Sigmoid colon (tissue), 6 donors: ENCODE measurements at regions not wholly inside any gene's neighbourhood (a gene's known extent, or its start where the extent isn't known, plus 50 kb on each side); places are given as distances from the start of the nearest gene placed in this dataset.
"Not testable (repeated sequence)": the region's sequence is repeated elsewhere in the genome, so short reads cannot be mapped to it uniquely, and the experiment has no call there.

Experiments
- DNase-seq: peaks from one replicate; pipeline ENCODE4 v3.0.0-alpha.2; 2019
- H3K27ac ChIP-seq, 4 donors: fragments of 200-600 bp; sonication (generic); one replicate each; pipeline ENCODE4 v1.5.1; 2016 to 2019; ENCODE audit warnings: mild to moderate bottlenecking in 1 of 4
- H3K27me3 ChIP-seq, 3 donors: fragments of 200-600 bp; sonication (generic); one replicate each; pipeline ENCODE4 v1.5.1; 2019; ENCODE audit warnings: mild to moderate bottlenecking in 1 of 3
- H3K36me3 ChIP-seq, 4 donors: fragments of 200-600 bp; sonication (generic); one replicate each; pipeline ENCODE4 v1.5.1; 2016 to 2019
- H3K4me1 ChIP-seq, 4 donors: fragments of 200-600 bp; sonication (generic); one replicate each; pipeline ENCODE4 v1.5.1; 2017 to 2019
- H3K4me3 ChIP-seq, 4 donors: fragments of 200-600 bp; sonication (generic); one replicate each; pipeline ENCODE4 v1.5.1; 2017 to 2019; ENCODE audit warnings: mild to moderate bottlenecking in 2 of 4, moderate library complexity in 1 of 4
- H3K9me3 ChIP-seq, 4 donors: fragments of 200-600 bp in 3 of 4; sonication (generic) in 3 of 4; one replicate each; pipeline versions ENCODE4 v1.5.1 to v1.6.1; 2013 to 2019
- EP300 ChIP-seq, 4 donors: sonication (generic); formaldehyde crosslinking; IDR thresholded peaks; one replicate each; pipeline ENCODE4 v1.6.1; 2017; ENCODE audit warnings: antibody characterized with exemption in 4 of 4
- POLR2A ChIP-seq, 2 donors: fragments of 450-650 bp; IDR thresholded peaks; one replicate each; pipeline ENCODE4 v1.6.1; 2016; ENCODE audit warnings: antibody characterized with exemption in 2 of 2, mild to moderate bottlenecking in 2 of 2, moderate library complexity in 2 of 2
- POLR2AphosphoS5 ChIP-seq, 4 donors: sonication (generic); formaldehyde crosslinking; IDR thresholded peaks; one replicate each; pipeline ENCODE4 v1.6.1; 2017; ENCODE audit warnings: antibody characterized with exemption in 4 of 4
- WGBS, 2 donors: extraction: QIAGEN DNeasy Blood & Tissue Kit; methylation state at CpG; one replicate each; pipeline ENCODE4 v1.1.7; 2013; 5-methylcytosine and 5-hydroxymethylcytosine counted together
- intact Hi-C: fragments of 100-400 bp; cut with DNase I; formaldehyde crosslinking; loops from one replicate; pipeline ENCODE4 v1.15.1; 2023
- TF ChIP-seq, protein P1 (sequence below), 4 experiments: fragments of 450-650 bp in 3 of 4; fragments of 200-600 bp in 1 of 4; IDR thresholded peaks; one replicate each; pipeline ENCODE4 v1.5.1; 2016 to 2019; ENCODE audit warnings: antibody characterized with exemption in 4 of 4, mild to moderate bottlenecking in 3 of 4, moderate library complexity in 2 of 4
- donor health status: healthy with polysubstance abuse.
- donor health status: healthy.

DNA sequence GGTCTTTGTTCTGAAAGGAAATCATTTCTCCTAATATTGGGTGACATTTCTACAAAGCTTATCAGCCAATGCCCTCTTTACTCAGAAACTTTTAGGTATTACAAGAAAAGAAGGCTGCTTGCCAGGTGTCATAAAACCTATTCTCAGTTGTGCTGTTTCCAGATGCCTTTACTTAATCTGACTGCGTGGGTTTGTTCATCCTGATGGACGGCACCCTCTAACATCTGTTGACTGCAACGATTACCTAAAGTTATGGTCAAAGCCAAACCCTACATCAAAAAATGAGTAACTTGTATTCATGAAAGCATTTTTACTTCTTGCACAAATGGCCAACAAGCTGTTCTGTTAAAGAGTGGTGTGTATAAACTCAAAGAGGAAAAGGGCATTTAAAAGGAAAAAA, 207.7 kb upstream of the PDZRN3 start:
- WGBS, 2 donors: 12 to 66% methylated on average over 3 of the region's 3 CpGs
- peaks cover 0 to 7% (median 0%) of the 10 kb centered on the region in 4 donors for H3K9me3 ChIP-seq
- H3K36me3 ChIP-seq: no peaks in the 10 kb centered on the region
- DNase-seq: no peak
- H3K4me1 ChIP-seq: peaks cover 0 to 24% (median 18%) of the 10 kb centered on the region in 4 donors
- no peaks in the 10 kb centered on the region for H3K27me3 ChIP-seq
- intact Hi-C loops: no loop called here
- H3K4me3 ChIP-seq: no peak overlapping the region
- no peak overlapping the region for H3K27ac ChIP-seq
- TF ChIP-seq EP300 (IDR thresholded peaks at IDR 0.05) (no peak), POLR2AphosphoS5 (IDR thresholded peaks at IDR 0.05) (no peak), POLR2A (IDR thresholded peaks at IDR 0.05) (no peak)
- TF ChIP-seq, protein P1, sequence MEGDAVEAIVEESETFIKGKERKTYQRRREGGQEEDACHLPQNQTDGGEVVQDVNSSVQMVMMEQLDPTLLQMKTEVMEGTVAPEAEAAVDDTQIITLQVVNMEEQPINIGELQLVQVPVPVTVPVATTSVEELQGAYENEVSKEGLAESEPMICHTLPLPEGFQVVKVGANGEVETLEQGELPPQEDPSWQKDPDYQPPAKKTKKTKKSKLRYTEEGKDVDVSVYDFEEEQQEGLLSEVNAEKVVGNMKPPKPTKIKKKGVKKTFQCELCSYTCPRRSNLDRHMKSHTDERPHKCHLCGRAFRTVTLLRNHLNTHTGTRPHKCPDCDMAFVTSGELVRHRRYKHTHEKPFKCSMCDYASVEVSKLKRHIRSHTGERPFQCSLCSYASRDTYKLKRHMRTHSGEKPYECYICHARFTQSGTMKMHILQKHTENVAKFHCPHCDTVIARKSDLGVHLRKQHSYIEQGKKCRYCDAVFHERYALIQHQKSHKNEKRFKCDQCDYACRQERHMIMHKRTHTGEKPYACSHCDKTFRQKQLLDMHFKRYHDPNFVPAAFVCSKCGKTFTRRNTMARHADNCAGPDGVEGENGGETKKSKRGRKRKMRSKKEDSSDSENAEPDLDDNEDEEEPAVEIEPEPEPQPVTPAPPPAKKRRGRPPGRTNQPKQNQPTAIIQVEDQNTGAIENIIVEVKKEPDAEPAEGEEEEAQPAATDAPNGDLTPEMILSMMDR (IDR thresholded peaks at IDR 0.05): no peak

DNA sequence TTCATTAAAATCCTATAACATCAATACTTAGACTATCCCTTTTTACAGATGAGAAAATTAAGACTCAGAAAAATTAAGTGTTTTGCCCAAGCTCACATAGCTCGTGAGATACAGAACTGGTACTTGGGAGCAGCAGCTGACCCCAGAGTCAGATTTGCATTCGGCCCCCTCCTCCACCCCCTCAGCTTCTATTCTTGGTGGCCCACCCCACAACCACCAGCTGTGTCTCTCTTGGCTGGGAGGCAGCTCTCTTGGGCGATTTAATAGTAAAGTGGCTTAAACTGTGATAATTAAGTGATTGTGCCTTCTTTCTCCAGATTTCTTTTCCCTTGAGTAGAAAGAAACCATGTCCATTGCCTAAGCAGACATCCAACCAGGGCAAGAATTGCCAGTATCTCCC, 203.6 kb upstream of the PDZRN3 start:
- Histone ChIP-seq H3K9me3 (no peaks in the 10 kb centered on the region), H3K27ac (peak overlapping the region in 3 of 4 donors; percentile 44 to 69 (median 55)), H3K36me3 (no peaks in the 10 kb centered on the region), H3K27me3 (no peaks in the 10 kb centered on the region), H3K4me1 (peaks cover 0 to 38% (median 25%) of the 10 kb centered on the region in 4 donors), H3K4me3 (no peak overlapping the region)
- intact Hi-C loops: loop anchor here (5.0 kb wide), 1 partner anchor 201 kb away; no protein-coding TSS in a partner anchor
- WGBS, 2 donors: 72 to 82% methylated on average over 3 of the region's 3 CpGs
- no peak for TF ChIP-seq POLR2AphosphoS5 (IDR thresholded peaks at IDR 0.05)
- TF ChIP-seq, protein P1 (IDR thresholded peaks at IDR 0.05): no peak
- no peak for TF ChIP-seq EP300 (IDR thresholded peaks at IDR 0.05)
- TF ChIP-seq POLR2A (IDR thresholded peaks at IDR 0.05): no peak
- no peak for DNase-seq

- 24 to 65% methylated on average over 2 of the region's 2 CpGs for WGBS, 2 donors
- Histone ChIP-seq H3K27ac (peak overlapping the region in 3 of 4 donors; percentile 51 to 69 (median 55)), H3K4me3 (no peak overlapping the region), H3K9me3 (no peaks in the 10 kb centered on the region), H3K27me3 (no peaks in the 10 kb centered on the region), H3K4me1 (peaks cover 0 to 37% (median 25%) of the 10 kb centered on the region in 4 donors), H3K36me3 (no peaks in the 10 kb centered on the region)
- intact Hi-C loops: loop anchor here (5.0 kb wide), 1 partner anchor 200 kb away; no protein-coding TSS in a partner anchor
- no peak for TF ChIP-seq EP300 (IDR thresholded peaks at IDR 0.05)
- peak in 3 of 4 donors; percentile 29 to 52 (median 31) for TF ChIP-seq POLR2AphosphoS5 (IDR thresholded peaks at IDR 0.05)
- no peak for DNase-seq
Measured at GRCh38 chr3:73827725-73828211, 203.0 kb upstream of the PDZRN3 start.

GRCh38 chr3:73827204-73827603, 202.5 kb upstream of the PDZRN3 start:
- DNase-seq: no peak
- WGBS, 2 donors: 45 to 80% methylated on average over 2 of the region's 2 CpGs
- no peak for TF ChIP-seq POLR2A (IDR thresholded peaks at IDR 0.05)
- TF ChIP-seq, protein P1 (IDR thresholded peaks at IDR 0.05): no peak
- no peak for TF ChIP-seq EP300 (IDR thresholded peaks at IDR 0.05)
- TF ChIP-seq POLR2AphosphoS5 (IDR thresholded peaks at IDR 0.05): no peak
- Histone ChIP-seq H3K27me3 (no peaks in the 10 kb centered on the region), H3K27ac (peak overlapping the region in 3 of 4 donors; percentile 51 to 69 (median 55)), H3K4me1 (peaks cover 0 to 32% (median 23%) of the 10 kb centered on the region in 4 donors), H3K4me3 (no peak overlapping the region), H3K36me3 (no peaks in the 10 kb centered on the region), H3K9me3 (no peaks in the 10 kb centered on the region)
- intact Hi-C loops: loop anchor here (5.0 kb wide), 1 partner anchor 200 kb away; no protein-coding TSS in a partner anchor

DNA sequence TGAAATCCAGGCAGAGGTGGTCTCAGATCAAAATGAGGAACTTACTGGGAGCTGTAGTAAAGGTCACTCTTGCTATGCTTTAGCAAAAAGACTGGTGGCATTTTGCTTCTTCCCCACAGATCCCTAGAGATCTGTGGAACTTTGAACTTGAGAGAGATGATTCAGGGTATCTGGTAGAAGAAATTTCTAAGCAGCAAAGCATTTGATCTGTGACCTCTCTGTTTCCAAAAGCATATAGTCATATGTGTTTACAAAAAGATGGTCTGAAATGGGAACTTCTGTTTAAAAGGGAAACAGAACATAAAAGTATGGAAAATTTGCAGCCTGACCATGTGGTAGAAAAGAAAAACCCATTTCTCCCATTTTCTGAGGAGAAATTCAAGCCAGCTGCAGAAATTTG, 196.2 kb upstream of the PDZRN3 start:
- H3K27ac ChIP-seq, H3K27me3 ChIP-seq, H3K36me3 ChIP-seq, H3K4me3 ChIP-seq, intact Hi-C loops, H3K4me1 ChIP-seq, H3K9me3 ChIP-seq, DNase-seq: not testable (repeated sequence)

- DNase-seq: no peak
- H3K36me3 ChIP-seq: no peaks in the 10 kb centered on the region
- H3K9me3 ChIP-seq: peaks cover 0 to 5% (median 0%) of the 10 kb centered on the region in 4 donors
- H3K27ac ChIP-seq: no peak overlapping the region
- WGBS, 2 donors: 95 to 98% methylated on average over 1 of the region's 1 CpG
- intact Hi-C loops: no loop called here
- H3K27me3 ChIP-seq: no peaks in the 10 kb centered on the region
- H3K4me1 ChIP-seq: peaks cover 0 to 3% (median 0%) of the 10 kb centered on the region in 4 donors
- H3K4me3 ChIP-seq: no peak overlapping the region
- TF ChIP-seq, protein P1 (IDR thresholded peaks at IDR 0.05): no peak
- no peak for TF ChIP-seq POLR2A (IDR thresholded peaks at IDR 0.05)
- no peak for TF ChIP-seq POLR2AphosphoS5 (IDR thresholded peaks at IDR 0.05)
- TF ChIP-seq EP300 (IDR thresholded peaks at IDR 0.05): no peak
Measured at GRCh38 chr3:73820431-73820830, 195.7 kb upstream of the PDZRN3 start.
